IMR-90 (cell line): ENCODE measurements at regions not wholly inside any gene's neighbourhood (a gene's known extent, or its start where the extent isn't known, plus 50 kb on each side); places are given as distances from the start of the nearest gene placed in this dataset.

ENCODE experiments used
- ATAC-seq: fragments of 200-7000 bp; cut with Tn5 transposase; 2 replicates; pipeline ENCODE4 v1.9.1; 2020; ENCODE audit warnings: low read depth, mild to moderate bottlenecking, moderate library complexity
- BruUV-seq: library from RNA; stranded (reverse); fragments of 400-500 nt; replicated peaks from 2 replicates; lab custom pipeline; 2021; lab: Mats Ljungman, UMichigan
- CTCF ChIA-PET: fragments of 300-600 bp; formaldehyde crosslinking; extraction: SDS; loops from one replicate; lab custom pipeline; 2021; ENCODE audit warnings: antibody characterized with exemption; lab: Yijun Ruan, JAX
- POLR2A ChIA-PET: fragments of 300-600 bp; sonication (Branson Sonifier 250); formaldehyde crosslinking; loops from one replicate; lab custom pipeline; 2022; ENCODE audit warnings: antibody characterized with exemption; ENCODE audit not compliant: unreplicated experiment; lab: Charles Lee
- DNase-seq: peaks from one replicate; pipeline ENCODE4 v3.0.0; 2013
- H2AFZ ChIP-seq: replicated peaks from 2 replicates; pipeline ENCODE3; 2013; ENCODE audit warnings: low read length, mild to moderate bottlenecking; ENCODE audit not compliant: poor library complexity
- H2AK5ac ChIP-seq: 2 replicates; pipeline ENCODE4 v1.6.1; 2013; ENCODE audit warnings: low read depth, low read length, inconsistent platforms
- H2AK9ac ChIP-seq: replicated peaks from 2 replicates; pipeline ENCODE3; 2013; ENCODE audit warnings: mild to moderate bottlenecking, low read depth, low read length, moderate library complexity; ENCODE audit not compliant: poor library complexity
- H2BK120ac ChIP-seq: 2 replicates; pipeline ENCODE4 v1.6.1; 2013; ENCODE audit warnings: low read depth, low read length, inconsistent platforms
- H2BK15ac ChIP-seq: 3 replicates; pipeline ENCODE4 v1.6.1; 2013; ENCODE audit warnings: low read depth, low read length, inconsistent platforms
- H2BK20ac ChIP-seq: 2 replicates; pipeline ENCODE4 v1.6.1; 2013; ENCODE audit warnings: low read depth, mild to moderate bottlenecking, inconsistent platforms, low read length, moderate library complexity
- H2BK5ac ChIP-seq: 2 replicates; pipeline ENCODE4 v1.6.1; 2013; ENCODE audit warnings: mild to moderate bottlenecking, low read depth, low read length, inconsistent platforms; ENCODE audit not compliant: poor library complexity, severe bottlenecking
- H3K14ac ChIP-seq: replicated peaks from 2 replicates; pipeline ENCODE4 v1.6.1; 2013; ENCODE audit warnings: low read depth, low read length, inconsistent platforms
- H3K18ac ChIP-seq: 2 replicates; pipeline ENCODE4 v1.6.1; 2013; ENCODE audit warnings: low read depth, low read length, control low read depth
- H3K23ac ChIP-seq: 2 replicates; pipeline ENCODE4 v1.6.1; 2013; ENCODE audit warnings: low read depth, low read length, inconsistent platforms
- H3K27ac ChIP-seq: 2 replicates; pipeline ENCODE4 v1.5.1; 2013; ENCODE audit warnings: mild to moderate bottlenecking, control low read depth, low read length; ENCODE audit not compliant: insufficient read depth
- H3K27me3 ChIP-seq: 2 replicates; pipeline ENCODE4 v1.6.1; 2013; ENCODE audit warnings: low read length; ENCODE audit not compliant: control insufficient read depth, insufficient read depth
- H3K36me3 ChIP-seq: 2 replicates; pipeline ENCODE4 v1.6.1; 2013; ENCODE audit warnings: low read length, mixed read lengths; ENCODE audit not compliant: control insufficient read depth, insufficient read depth
- H3K4ac ChIP-seq: 2 replicates; pipeline ENCODE4 v1.6.1; 2013; ENCODE audit warnings: low read depth, low read length, inconsistent platforms
- H3K4me1 ChIP-seq: 2 replicates; pipeline ENCODE4 v1.6.1; 2013; ENCODE audit warnings: low read length, mixed read lengths; ENCODE audit not compliant: control insufficient read depth, insufficient read depth
- H3K4me2 ChIP-seq: 2 replicates; pipeline ENCODE4 v1.6.1; 2013; ENCODE audit warnings: low read depth, mild to moderate bottlenecking, control low read depth, low read length, moderate library complexity
- H3K4me3 ChIP-seq: 2 replicates; pipeline ENCODE4 v1.5.1; 2013; ENCODE audit warnings: low read depth, mild to moderate bottlenecking, control low read depth, low read length, moderate library complexity; ENCODE audit not compliant: insufficient read depth
- H3K56ac ChIP-seq: 2 replicates; pipeline ENCODE4 v1.6.1; 2013; ENCODE audit warnings: low read length, inconsistent platforms; ENCODE audit not compliant: insufficient read depth; ENCODE audit errors: extremely low read depth
- H3K79me1 ChIP-seq, 2 experiments: 2 replicates each; pipeline ENCODE4 v1.6.1; 2013; ENCODE audit warnings: low read length in 2 of 2, inconsistent platforms in 1 of 2, low read depth in 1 of 2
- H3K9ac ChIP-seq: 2 replicates; pipeline ENCODE4 v1.6.1; 2013; ENCODE audit warnings: low read depth, low read length, control low read depth
- H3K9me1 ChIP-seq: 2 replicates; pipeline ENCODE4 v1.6.1; 2013; ENCODE audit warnings: low read length, inconsistent platforms; ENCODE audit not compliant: insufficient read depth
- H3K9me3 ChIP-seq: 2 replicates; pipeline ENCODE4 v1.6.1; 2013; ENCODE audit warnings: low read length; ENCODE audit not compliant: control insufficient read depth, insufficient read depth
- H4K20me1 ChIP-seq: 2 replicates; pipeline ENCODE4 v1.6.1; 2013; ENCODE audit warnings: low read length, inconsistent platforms; ENCODE audit not compliant: insufficient read depth
- H4K5ac ChIP-seq: 2 replicates; pipeline ENCODE4 v1.6.1; 2013; ENCODE audit warnings: mild to moderate bottlenecking, low read depth, low read length, control low read depth
- H4K8ac ChIP-seq, 2 experiments: 2 replicates each; pipeline ENCODE4 v1.6.1; 2013; ENCODE audit warnings: low read depth in 2 of 2, low read length in 2 of 2, control low read depth in 1 of 2, inconsistent platforms in 1 of 2
- H4K91ac ChIP-seq: 2 replicates; pipeline ENCODE4 v1.6.1; 2013; ENCODE audit warnings: low read depth, low read length, inconsistent platforms; ENCODE audit not compliant: insufficient read depth
- BHLHE40 ChIP-seq: fragments of 150-350 bp; IDR thresholded peaks from 2 replicates; pipeline ENCODE4 v1.6.1; 2016; ENCODE audit warnings: mild to moderate bottlenecking, low read depth, low read length
- CEBPB ChIP-seq: IDR thresholded peaks from 2 replicates; pipeline ENCODE4 v1.6.1; 2012; ENCODE audit warnings: low read depth, low read length, improper control_type of control experiment
- CHD1 ChIP-seq: IDR thresholded peaks from 2 replicates; pipeline ENCODE4 v1.6.1; 2012; ENCODE audit warnings: low read depth, low read length, improper control_type of control experiment
- FOS ChIP-seq: fragments of 150-350 bp; IDR thresholded peaks from 2 replicates; pipeline ENCODE4 v1.6.1; 2016; ENCODE audit warnings: low read depth, low read length
- MAFK ChIP-seq: IDR thresholded peaks from 2 replicates; pipeline ENCODE4 v1.6.1; 2012; ENCODE audit warnings: low read depth, low read length, improper control_type of control experiment
- MAZ ChIP-seq: IDR thresholded peaks from 2 replicates; pipeline ENCODE4 v1.6.1; 2012; ENCODE audit warnings: low read depth, mild to moderate bottlenecking, low read length, improper control_type of control experiment, moderate library complexity, borderline replicate concordance
- MXI1 ChIP-seq: IDR thresholded peaks from 2 replicates; pipeline ENCODE4 v1.6.1; 2012; ENCODE audit warnings: low read depth, mild to moderate bottlenecking, low read length, moderate library complexity, borderline replicate concordance
- NFE2L2 ChIP-seq: fragments of 150-350 bp; IDR thresholded peaks from 2 replicates; pipeline ENCODE4 v1.6.1; 2016; ENCODE audit warnings: low read depth, mild to moderate bottlenecking, low read length
- POLR2A ChIP-seq: IDR thresholded peaks from 2 replicates; pipeline ENCODE4 v1.6.1; 2012; ENCODE audit warnings: mild to moderate bottlenecking, low read depth, low read length
- RAD21 ChIP-seq: IDR thresholded peaks from 2 replicates; pipeline ENCODE4 v1.6.1; 2012; ENCODE audit warnings: low read length, improper control_type of control experiment
- RCOR1 ChIP-seq: IDR thresholded peaks from 2 replicates; pipeline ENCODE4 v1.6.1; 2012; ENCODE audit warnings: mild to moderate bottlenecking, low read length, improper control_type of control experiment; ENCODE audit not compliant: insufficient replicate concordance
- RFX5 ChIP-seq: IDR thresholded peaks from 2 replicates; pipeline ENCODE4 v1.8.0; 2012; ENCODE audit warnings: low read depth, mild to moderate bottlenecking, low read length, moderate library complexity
- SMC3 ChIP-seq: fragments of 150-350 bp; IDR thresholded peaks from 2 replicates; pipeline ENCODE4 v1.6.1; 2016; ENCODE audit warnings: low read depth, mild to moderate bottlenecking, antibody characterized with exemption, low read length, moderate library complexity
- WGBS, 2 experiments: methylation state at CpG; one replicate each; pipeline versions ENCODE4 v1.1.5 to v1.1.7; 2013; ENCODE audit warnings: missing lambda C conversion rate in 2 of 2; ENCODE audit not compliant: insufficient read length in 1 of 2; ENCODE audit errors: extremely low coverage in 2 of 2; 5-methylcytosine and 5-hydroxymethylcytosine counted together
- dilution Hi-C: fragments of 300-500 bp; cut with HindIII; formaldehyde crosslinking; loops from one replicate; pipeline ENCODE4 v1.14.3; 2018; ENCODE audit warnings: low sequenced_read_pairs; ENCODE audit not compliant: unreplicated experiment
- in situ Hi-C: fragments of 300-500 bp; cut with MboI; formaldehyde crosslinking; loops from 3 replicates; pipeline ENCODE4 v1.14.3; 2019; ENCODE audit warnings: low sequenced_read_pairs, inconsistent platforms, mixed read lengths
- intact Hi-C: fragments of 100-400 bp; cut with micrococcal nuclease; formaldehyde crosslinking; loops from 2 replicates; pipeline ENCODE4 v1.10.0; 2022
- TF ChIP-seq, protein P1 (sequence below): fragments of 150-350 bp; IDR thresholded peaks from 2 replicates; pipeline ENCODE4 v1.6.1; 2016; ENCODE audit warnings: low read depth, mild to moderate bottlenecking, low read length, moderate library complexity, borderline replicate concordance
- TF ChIP-seq, protein P2 (sequence below): fragments of 150-350 bp; IDR thresholded peaks from 2 replicates; pipeline ENCODE4 v1.6.1; 2017; ENCODE audit warnings: mild to moderate bottlenecking, antibody characterized with exemption, low read length, low read depth
- TF ChIP-seq, protein P3 (sequence below): conservative IDR thresholded peaks from 2 replicates; pipeline ENCODE4 v1.5.1; 2012; ENCODE audit warnings: mild to moderate bottlenecking, low read depth, low read length, improper control_type of control experiment

DNA sequence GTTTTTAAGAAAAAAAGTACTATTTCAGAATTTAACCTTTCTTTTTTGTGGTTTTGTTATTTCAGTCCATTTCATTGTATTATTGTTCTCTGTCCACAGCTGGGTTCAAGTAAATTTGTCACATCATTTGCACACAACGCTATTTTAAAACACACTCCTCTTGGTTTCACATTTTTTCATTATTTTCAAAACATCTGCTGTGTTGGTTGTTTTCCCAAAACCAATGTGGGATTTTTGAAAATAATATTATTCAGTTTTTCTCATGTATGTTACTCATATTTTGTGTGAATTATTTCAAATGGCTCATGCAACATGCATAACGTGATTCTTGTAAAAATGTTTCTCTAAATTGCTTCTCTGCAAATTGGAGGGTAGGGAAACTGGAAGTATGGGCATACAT lies 589.2 kb downstream of the METTL4 start:
- H3K14ac ChIP-seq, result no peak overlapping the region
- no peaks in the 10 kb centered on the region for H3K4me1 ChIP-seq
- in situ Hi-C loops (no loop called here), intact Hi-C loops (no loop called here), dilution Hi-C loops (no loop called here)
- ChIA-PET CTCF (no interaction called here), POLR2A (no interaction called here)
- H3K36me3 ChIP-seq, result no peaks in the 10 kb centered on the region
- DNase-seq (no peak), ATAC-seq (no peak)
- no peak overlapping the region for H3K4me3 ChIP-seq
- H2BK15ac ChIP-seq, result no peak overlapping the region
- no peak overlapping the region for H2AFZ ChIP-seq
- H3K9ac ChIP-seq, result no peak overlapping the region
- H3K56ac ChIP-seq, result no peak overlapping the region
- no peaks in the 10 kb centered on the region for H3K27me3 ChIP-seq
- H4K91ac ChIP-seq, result no peak overlapping the region
- WGBS, 2 experiments, result no CpG with 5 or more reads among the region's 2 CpGs
- no peaks in the 10 kb centered on the region for H3K79me1 ChIP-seq
- no peak overlapping the region for H3K4me2 ChIP-seq
- no peak overlapping the region for H3K27ac ChIP-seq
- H3K9me3 ChIP-seq, result peaks cover 7% of the 10 kb centered on the region; the same call in 1 of the 2 replicates
- no peak overlapping the region for H2AK5ac ChIP-seq
- H3K9me1 ChIP-seq, result no peaks in the 10 kb centered on the region
- no peak overlapping the region for H2BK20ac ChIP-seq
- no peak overlapping the region for H3K23ac ChIP-seq
- no peak overlapping the region for H2BK120ac ChIP-seq
- H2BK5ac ChIP-seq, result no peak overlapping the region
- no peak overlapping the region for H2AK9ac ChIP-seq
- H3K4ac ChIP-seq, result no peak overlapping the region
- H4K8ac ChIP-seq, result no peak overlapping the region
- BruUV-seq, result no TSS peak
- no peak overlapping the region for H3K18ac ChIP-seq
- no peak overlapping the region for H4K5ac ChIP-seq
- TF ChIP-seq MAFK (no peak), BHLHE40 (no peak), RCOR1 (no peak), MXI1 (no peak), CEBPB (no peak), POLR2A (no peak), RFX5 (no peak), NFE2L2 (no peak), RAD21 (no peak), FOS (no peak), SMC3 (no peak), CHD1 (no peak), MAZ (no peak)
- TF ChIP-seq, protein P1, sequence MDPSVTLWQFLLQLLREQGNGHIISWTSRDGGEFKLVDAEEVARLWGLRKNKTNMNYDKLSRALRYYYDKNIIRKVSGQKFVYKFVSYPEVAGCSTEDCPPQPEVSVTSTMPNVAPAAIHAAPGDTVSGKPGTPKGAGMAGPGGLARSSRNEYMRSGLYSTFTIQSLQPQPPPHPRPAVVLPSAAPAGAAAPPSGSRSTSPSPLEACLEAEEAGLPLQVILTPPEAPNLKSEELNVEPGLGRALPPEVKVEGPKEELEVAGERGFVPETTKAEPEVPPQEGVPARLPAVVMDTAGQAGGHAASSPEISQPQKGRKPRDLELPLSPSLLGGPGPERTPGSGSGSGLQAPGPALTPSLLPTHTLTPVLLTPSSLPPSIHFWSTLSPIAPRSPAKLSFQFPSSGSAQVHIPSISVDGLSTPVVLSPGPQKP, result no peak
- TF ChIP-seq, protein P2, sequence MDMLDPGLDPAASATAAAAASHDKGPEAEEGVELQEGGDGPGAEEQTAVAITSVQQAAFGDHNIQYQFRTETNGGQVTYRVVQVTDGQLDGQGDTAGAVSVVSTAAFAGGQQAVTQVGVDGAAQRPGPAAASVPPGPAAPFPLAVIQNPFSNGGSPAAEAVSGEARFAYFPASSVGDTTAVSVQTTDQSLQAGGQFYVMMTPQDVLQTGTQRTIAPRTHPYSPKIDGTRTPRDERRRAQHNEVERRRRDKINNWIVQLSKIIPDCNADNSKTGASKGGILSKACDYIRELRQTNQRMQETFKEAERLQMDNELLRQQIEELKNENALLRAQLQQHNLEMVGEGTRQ, result no peak
- TF ChIP-seq, protein P3, sequence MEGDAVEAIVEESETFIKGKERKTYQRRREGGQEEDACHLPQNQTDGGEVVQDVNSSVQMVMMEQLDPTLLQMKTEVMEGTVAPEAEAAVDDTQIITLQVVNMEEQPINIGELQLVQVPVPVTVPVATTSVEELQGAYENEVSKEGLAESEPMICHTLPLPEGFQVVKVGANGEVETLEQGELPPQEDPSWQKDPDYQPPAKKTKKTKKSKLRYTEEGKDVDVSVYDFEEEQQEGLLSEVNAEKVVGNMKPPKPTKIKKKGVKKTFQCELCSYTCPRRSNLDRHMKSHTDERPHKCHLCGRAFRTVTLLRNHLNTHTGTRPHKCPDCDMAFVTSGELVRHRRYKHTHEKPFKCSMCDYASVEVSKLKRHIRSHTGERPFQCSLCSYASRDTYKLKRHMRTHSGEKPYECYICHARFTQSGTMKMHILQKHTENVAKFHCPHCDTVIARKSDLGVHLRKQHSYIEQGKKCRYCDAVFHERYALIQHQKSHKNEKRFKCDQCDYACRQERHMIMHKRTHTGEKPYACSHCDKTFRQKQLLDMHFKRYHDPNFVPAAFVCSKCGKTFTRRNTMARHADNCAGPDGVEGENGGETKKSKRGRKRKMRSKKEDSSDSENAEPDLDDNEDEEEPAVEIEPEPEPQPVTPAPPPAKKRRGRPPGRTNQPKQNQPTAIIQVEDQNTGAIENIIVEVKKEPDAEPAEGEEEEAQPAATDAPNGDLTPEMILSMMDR, result no peak
- H4K20me1 ChIP-seq, result no peaks in the 10 kb centered on the region
